ENCODE measurements at regions not wholly inside any gene's neighbourhood (a gene's known extent, or its start where the extent isn't known, plus 50 kb on each side); places are given as distances from the start of the nearest gene placed in this dataset.

DNA sequence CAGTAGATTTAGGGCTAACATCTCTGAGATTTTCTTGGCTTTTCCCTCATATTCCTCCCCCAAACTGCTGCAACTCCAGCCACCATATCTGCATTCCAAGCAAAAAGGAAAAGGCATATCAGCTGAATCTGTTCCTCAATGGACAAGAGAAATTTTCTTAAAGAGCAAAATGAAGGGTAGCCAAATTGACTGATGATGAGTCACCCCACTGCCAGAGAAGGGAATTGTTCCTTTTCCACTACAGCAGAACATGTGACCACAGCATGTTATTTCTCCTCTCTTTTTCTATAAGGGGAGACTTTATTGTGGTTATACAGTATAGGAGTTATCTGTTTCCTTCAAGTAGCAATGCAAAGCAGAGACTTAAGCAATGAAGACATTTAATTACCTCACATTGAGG lies 172.5 kb downstream of the MTHFS start:
- TF ChIP-seq FOXP2 (optimal IDR thresholded peaks at IDR 0.05; ENCODE audit: control extremely low read depth, extremely low read length, insufficient read depth) (no peak), POLR2AphosphoS5 (IDR thresholded peaks at IDR 0.05; ENCODE audit: borderline replicate concordance, low read depth, low read length) (no peak), EZH2 (IDR thresholded peaks at IDR 0.05) (no peak)

Measured in SK-N-MC (cell line).